GM20000 (cell line): ENCODE measurements at regions not wholly inside any gene's neighbourhood (a gene's known extent, or its start where the extent isn't known, plus 50 kb on each side); places are given as distances from the start of the nearest gene placed in this dataset.

ENCODE experiments used
- DNase-seq: peaks from one replicate; pipeline ENCODE4 v3.0.0; 2012; ENCODE audit warnings: low spot score
- CTCF ChIP-seq: IDR thresholded peaks from 2 replicates; pipeline ENCODE4 v1.5.1; 2012; ENCODE audit warnings: mild to moderate bottlenecking, control low read depth; ENCODE audit errors: extremely low read depth, missing control alignments

GRCh38 chrX:20729416-20729815, 462.7 kb upstream of the RPS6KA3 start:
- no peak for DNase-seq
- TF ChIP-seq CTCF: no peak

- TF ChIP-seq CTCF: no peak
- DNase-seq: no peak
Observed at GRCh38 chrX:20727447-20727846, 460.7 kb upstream of the RPS6KA3 start.

DNA sequence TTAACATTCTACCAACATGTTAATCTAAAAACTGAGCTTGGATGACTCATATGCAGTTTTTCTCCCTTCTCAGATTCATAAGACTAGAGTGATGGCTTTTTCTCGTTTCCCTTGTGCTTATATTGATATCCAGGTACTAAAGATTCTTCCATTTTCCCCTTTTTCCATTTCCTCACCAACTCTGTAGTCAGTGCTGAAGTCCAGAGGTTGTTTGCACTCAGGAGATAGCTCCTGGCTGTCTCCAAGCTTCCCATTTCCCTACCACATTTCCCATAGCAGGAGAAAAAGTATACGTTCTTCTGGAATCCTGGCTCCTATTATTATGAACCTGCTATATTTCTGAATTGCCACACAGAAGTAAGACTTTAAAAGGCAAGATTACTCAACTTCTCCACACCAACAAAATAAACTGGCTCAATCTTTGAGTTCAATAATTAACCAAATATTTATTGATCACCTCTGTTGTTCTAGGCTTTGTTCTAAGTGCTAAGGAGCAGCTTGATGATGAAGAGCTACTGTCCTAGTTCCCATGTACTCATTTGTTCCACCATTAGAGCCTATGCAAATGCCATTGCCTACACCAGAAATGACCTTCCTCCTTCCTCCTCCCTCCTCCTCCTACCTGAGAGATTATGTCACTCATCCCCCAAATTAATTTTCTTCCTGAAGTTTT, 454.4 kb upstream of the RPS6KA3 start:
- no peak for TF ChIP-seq CTCF

DNA sequence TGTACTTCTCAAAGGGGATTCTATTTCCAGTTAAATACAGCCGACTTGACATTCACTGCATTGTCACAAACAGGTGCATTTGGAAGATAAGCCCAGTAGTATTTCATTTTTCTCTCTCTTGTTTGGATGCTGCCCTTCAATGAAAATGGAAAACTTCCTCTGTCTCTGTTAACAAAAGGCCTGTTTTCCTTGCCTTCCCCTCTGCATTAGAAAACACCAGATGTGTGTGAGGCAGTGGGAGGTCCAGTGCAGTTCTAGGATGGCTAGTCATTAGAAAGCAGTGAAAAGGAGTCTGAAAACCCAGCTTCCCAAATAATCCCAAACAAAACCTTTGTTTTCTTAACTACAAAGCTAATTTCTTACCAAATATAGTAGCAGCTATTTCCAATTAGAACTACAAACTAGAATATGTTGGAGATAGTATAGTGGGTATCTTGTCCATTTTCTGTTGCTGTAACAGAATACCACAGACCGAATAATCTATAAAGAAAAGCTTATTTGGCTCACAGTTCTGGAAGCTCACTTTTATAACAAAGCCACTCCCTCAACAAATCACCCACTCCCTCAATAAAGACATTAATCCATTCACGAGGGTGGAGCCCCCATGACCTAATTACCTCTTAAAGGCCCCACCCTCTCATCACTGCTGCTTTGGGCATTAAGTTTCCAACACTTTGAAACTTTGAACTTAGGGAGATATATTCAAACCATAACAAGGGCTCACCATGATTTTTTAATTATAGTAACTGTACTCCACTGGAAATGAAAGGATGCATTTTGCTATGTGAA, 452.1 kb upstream of the RPS6KA3 start:
- no peak for DNase-seq
- TF ChIP-seq CTCF: no peak

More for the DNA sequence above, 454.4 kb upstream of the RPS6KA3 start:
- no peak for DNase-seq

DNA sequence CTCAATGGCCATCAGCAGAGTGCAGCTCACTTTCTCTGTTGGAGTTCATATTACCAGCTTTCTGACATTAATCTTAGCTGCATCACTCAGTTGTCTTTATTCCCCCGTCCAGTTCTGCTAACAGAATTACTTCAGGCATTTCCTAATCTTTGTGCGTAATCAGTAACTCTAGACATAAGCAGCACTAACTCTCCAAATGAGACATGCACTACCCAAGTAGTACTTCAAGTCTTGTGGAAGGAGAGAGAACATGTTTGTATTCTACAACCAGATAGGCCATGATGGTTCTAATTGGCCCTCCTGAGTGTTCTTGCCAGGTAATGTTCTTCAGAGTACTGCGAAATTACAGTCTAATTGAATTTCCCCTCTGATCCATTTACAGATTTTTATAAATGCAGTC, 448.5 kb upstream of the RPS6KA3 start:
- no peak for DNase-seq
- no peak for TF ChIP-seq CTCF

GRCh38 chrX:20712811-20713210, 446.1 kb upstream of the RPS6KA3 start:
- TF ChIP-seq CTCF: no peak
- DNase-seq: no peak

GRCh38 chrX:20711366-20711765, 444.7 kb upstream of the RPS6KA3 start:
- no peak for DNase-seq
- no peak for TF ChIP-seq CTCF
